T-helper 1 cell treated with Interleukin-12 subunit alpha and Interleukin-12 subunit beta and Interleukin-4 antibody, amounts not matched to agents 30 μg/mL and 1 μg/mL, for 36 hours (primary cell): ENCODE measurements at regions not wholly inside any gene's neighbourhood (a gene's known extent, or its start where the extent isn't known, plus 50 kb on each side); places are given as distances from the start of the nearest gene placed in this dataset.

ENCODE experiments used
- H3K27ac Mint-ChIP-seq: one replicate; pipeline ENCODE4 v1.8.0; 2021; ENCODE audit warnings: mild to moderate bottlenecking, mixed read lengths
- H3K27me3 Mint-ChIP-seq: one replicate; pipeline ENCODE4 v1.8.0; 2021; ENCODE audit warnings: low read depth, mixed read lengths
- H3K36me3 Mint-ChIP-seq: one replicate; pipeline ENCODE4 v1.8.0; 2021; ENCODE audit warnings: low read depth, mixed read lengths
- H3K4me1 Mint-ChIP-seq: one replicate; pipeline ENCODE4 v1.8.0; 2021; ENCODE audit warnings: low read depth, mixed read lengths
- H3K4me3 Mint-ChIP-seq: one replicate; pipeline ENCODE4 v1.8.0; 2021; ENCODE audit warnings: mild to moderate bottlenecking, moderate library complexity, mixed read lengths
- H3K9me3 Mint-ChIP-seq: one replicate; pipeline ENCODE4 v1.8.0; 2021; ENCODE audit warnings: mixed read lengths

GRCh38 chr1:191641420-191642260 lies 516.6 kb upstream of the RGS18 start:
- no peak overlapping the region for H3K27ac Mint-ChIP-seq
- H3K4me1 Mint-ChIP-seq = no peaks in the 10 kb centered on the region
- H3K36me3 Mint-ChIP-seq = no peaks in the 10 kb centered on the region
- H3K4me3 Mint-ChIP-seq = no peak overlapping the region
- H3K9me3 Mint-ChIP-seq = no peaks in the 10 kb centered on the region
- H3K27me3 Mint-ChIP-seq = no peaks in the 10 kb centered on the region

- Mint-ChIP-seq H3K4me3 (no peak overlapping the region), H3K27me3 (no peaks in the 10 kb centered on the region), H3K27ac (no peak overlapping the region), H3K9me3 (no peaks in the 10 kb centered on the region), H3K4me1 (no peaks in the 10 kb centered on the region), H3K36me3 (no peaks in the 10 kb centered on the region)
Observed at GRCh38 chr1:191643060-191643459, 515.2 kb upstream of the RGS18 start.

- Mint-ChIP-seq H3K4me3 (no peak overlapping the region), H3K36me3 (no peaks in the 10 kb centered on the region), H3K9me3 (no peaks in the 10 kb centered on the region), H3K4me1 (no peaks in the 10 kb centered on the region), H3K27ac (no peak overlapping the region), H3K27me3 (no peaks in the 10 kb centered on the region)
Observed at GRCh38 chr1:191648939-191649338, 509.3 kb upstream of the RGS18 start.

GRCh38 chr1:191662051-191662450 lies 496.2 kb upstream of the RGS18 start:
- H3K9me3 Mint-ChIP-seq = no peaks in the 10 kb centered on the region
- H3K4me1 Mint-ChIP-seq = no peaks in the 10 kb centered on the region
- H3K27ac Mint-ChIP-seq = no peak overlapping the region

GRCh38 chr1:191662746-191663145 lies 495.5 kb upstream of the RGS18 start:
- Mint-ChIP-seq H3K27me3 (no peaks in the 10 kb centered on the region), H3K4me1 (no peaks in the 10 kb centered on the region), H3K9me3 (no peaks in the 10 kb centered on the region), H3K36me3 (no peaks in the 10 kb centered on the region), H3K27ac (no peak overlapping the region), H3K4me3 (no peak overlapping the region)

More at GRCh38 chr1:191662051-191662450, 496.2 kb upstream of the RGS18 start:
- Mint-ChIP-seq H3K27me3 (no peaks in the 10 kb centered on the region), H3K36me3 (no peaks in the 10 kb centered on the region), H3K4me3 (no peak overlapping the region)

- H3K27ac Mint-ChIP-seq = no peak overlapping the region
- H3K27me3 Mint-ChIP-seq = no peaks in the 10 kb centered on the region
- H3K9me3 Mint-ChIP-seq = no peaks in the 10 kb centered on the region
- no peaks in the 10 kb centered on the region for H3K36me3 Mint-ChIP-seq
- no peak overlapping the region for H3K4me3 Mint-ChIP-seq
- H3K4me1 Mint-ChIP-seq = no peaks in the 10 kb centered on the region
Observed at GRCh38 chr1:191668525-191668924, 489.7 kb upstream of the RGS18 start.

GRCh38 chr1:191669629-191670028 lies 488.6 kb upstream of the RGS18 start:
- H3K36me3 Mint-ChIP-seq = no peaks in the 10 kb centered on the region
- H3K9me3 Mint-ChIP-seq = no peaks in the 10 kb centered on the region
- H3K4me1 Mint-ChIP-seq = no peaks in the 10 kb centered on the region
- no peaks in the 10 kb centered on the region for H3K27me3 Mint-ChIP-seq
- H3K4me3 Mint-ChIP-seq = no peak overlapping the region
- H3K27ac Mint-ChIP-seq = no peak overlapping the region

GRCh38 chr1:191671236-191671635 lies 487.0 kb upstream of the RGS18 start:
- Mint-ChIP-seq H3K9me3 (no peaks in the 10 kb centered on the region), H3K4me3 (no peak overlapping the region), H3K27ac (no peak overlapping the region), H3K36me3 (no peaks in the 10 kb centered on the region), H3K4me1 (no peaks in the 10 kb centered on the region), H3K27me3 (no peaks in the 10 kb centered on the region)

- Mint-ChIP-seq H3K4me1 (no peaks in the 10 kb centered on the region), H3K36me3 (no peaks in the 10 kb centered on the region), H3K27ac (no peak overlapping the region), H3K27me3 (no peaks in the 10 kb centered on the region), H3K9me3 (no peaks in the 10 kb centered on the region), H3K4me3 (no peak overlapping the region)
Observed at GRCh38 chr1:191674626-191675179, 483.6 kb upstream of the RGS18 start.

- H3K27me3 Mint-ChIP-seq = no peaks in the 10 kb centered on the region
- H3K4me1 Mint-ChIP-seq = no peaks in the 10 kb centered on the region
- no peak overlapping the region for H3K4me3 Mint-ChIP-seq
- H3K9me3 Mint-ChIP-seq = no peaks in the 10 kb centered on the region
- no peak overlapping the region for H3K27ac Mint-ChIP-seq
- no peaks in the 10 kb centered on the region for H3K36me3 Mint-ChIP-seq
Observed at GRCh38 chr1:191675856-191676783, 482.1 kb upstream of the RGS18 start.

- H3K27me3 Mint-ChIP-seq = no peaks in the 10 kb centered on the region
- H3K4me1 Mint-ChIP-seq = no peaks in the 10 kb centered on the region
- no peak overlapping the region for H3K27ac Mint-ChIP-seq
Observed at GRCh38 chr1:191685669-191686068, 472.6 kb upstream of the RGS18 start.

GRCh38 chr1:191687721-191688120 lies 470.5 kb upstream of the RGS18 start:
- H3K27ac Mint-ChIP-seq = no peak overlapping the region
- H3K9me3 Mint-ChIP-seq = no peaks in the 10 kb centered on the region
- H3K4me3 Mint-ChIP-seq = no peak overlapping the region
- H3K4me1 Mint-ChIP-seq = no peaks in the 10 kb centered on the region
- H3K27me3 Mint-ChIP-seq = no peaks in the 10 kb centered on the region
- H3K36me3 Mint-ChIP-seq = no peaks in the 10 kb centered on the region

More at GRCh38 chr1:191685669-191686068, 472.6 kb upstream of the RGS18 start:
- no peaks in the 10 kb centered on the region for H3K36me3 Mint-ChIP-seq
- no peak overlapping the region for H3K4me3 Mint-ChIP-seq
- H3K9me3 Mint-ChIP-seq = no peaks in the 10 kb centered on the region

- H3K4me3 Mint-ChIP-seq = no peak overlapping the region
- H3K27me3 Mint-ChIP-seq = no peaks in the 10 kb centered on the region
- H3K27ac Mint-ChIP-seq = no peak overlapping the region
- peaks cover under 1% of the 10 kb centered on the region for H3K4me1 Mint-ChIP-seq
- H3K9me3 Mint-ChIP-seq = peaks cover 15% of the 10 kb centered on the region
- H3K36me3 Mint-ChIP-seq = no peaks in the 10 kb centered on the region
Observed at GRCh38 chr1:191690931-191691330, 467.3 kb upstream of the RGS18 start.

GRCh38 chr1:191693797-191694196 lies 464.5 kb upstream of the RGS18 start:
- H3K4me3 Mint-ChIP-seq = no peak overlapping the region
- no peaks in the 10 kb centered on the region for H3K27me3 Mint-ChIP-seq
- H3K27ac Mint-ChIP-seq = no peak overlapping the region
- peaks cover 17% of the 10 kb centered on the region for H3K9me3 Mint-ChIP-seq
- H3K4me1 Mint-ChIP-seq = peaks cover 6% of the 10 kb centered on the region
- H3K36me3 Mint-ChIP-seq = no peaks in the 10 kb centered on the region
